ENCODE measurements at regions not wholly inside any gene's neighbourhood (a gene's known extent, or its start where the extent isn't known, plus 50 kb on each side); places are given as distances from the start of the nearest gene placed in this dataset.

DNA sequence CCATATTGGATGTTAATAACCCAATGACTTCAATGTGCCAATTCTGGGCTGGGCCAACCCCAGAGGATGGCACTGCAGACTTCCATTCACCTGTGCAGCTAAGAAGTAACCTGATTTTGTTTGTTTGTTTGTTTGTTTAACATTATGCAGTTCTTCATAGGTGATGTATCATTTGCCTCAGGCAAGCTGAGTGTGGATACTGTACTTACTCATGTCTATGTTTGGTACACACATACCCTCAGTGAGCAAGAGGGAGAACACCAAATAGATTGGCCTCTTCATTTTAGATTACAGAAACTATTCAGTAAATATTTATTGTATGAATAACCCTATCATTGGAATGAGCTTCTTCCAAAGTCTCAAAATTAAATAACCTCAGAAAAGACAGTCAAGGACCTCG lies 180.2 kb upstream of the SMC2 start:
- TF ChIP-seq FOSL1 (IDR thresholded peaks at IDR 0.05; ENCODE audit: insufficient read depth, low read depth, low read length) = no peak
- TF ChIP-seq, protein P1, sequence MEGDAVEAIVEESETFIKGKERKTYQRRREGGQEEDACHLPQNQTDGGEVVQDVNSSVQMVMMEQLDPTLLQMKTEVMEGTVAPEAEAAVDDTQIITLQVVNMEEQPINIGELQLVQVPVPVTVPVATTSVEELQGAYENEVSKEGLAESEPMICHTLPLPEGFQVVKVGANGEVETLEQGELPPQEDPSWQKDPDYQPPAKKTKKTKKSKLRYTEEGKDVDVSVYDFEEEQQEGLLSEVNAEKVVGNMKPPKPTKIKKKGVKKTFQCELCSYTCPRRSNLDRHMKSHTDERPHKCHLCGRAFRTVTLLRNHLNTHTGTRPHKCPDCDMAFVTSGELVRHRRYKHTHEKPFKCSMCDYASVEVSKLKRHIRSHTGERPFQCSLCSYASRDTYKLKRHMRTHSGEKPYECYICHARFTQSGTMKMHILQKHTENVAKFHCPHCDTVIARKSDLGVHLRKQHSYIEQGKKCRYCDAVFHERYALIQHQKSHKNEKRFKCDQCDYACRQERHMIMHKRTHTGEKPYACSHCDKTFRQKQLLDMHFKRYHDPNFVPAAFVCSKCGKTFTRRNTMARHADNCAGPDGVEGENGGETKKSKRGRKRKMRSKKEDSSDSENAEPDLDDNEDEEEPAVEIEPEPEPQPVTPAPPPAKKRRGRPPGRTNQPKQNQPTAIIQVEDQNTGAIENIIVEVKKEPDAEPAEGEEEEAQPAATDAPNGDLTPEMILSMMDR (IDR thresholded peaks at IDR 0.05; ENCODE audit: control extremely low read depth in 1 of 3, insufficient read depth in 1 of 3, low read depth in 1 of 3, low read length in 3 of 3) = no peak
- TF ChIP-seq CEBPB (IDR thresholded peaks at IDR 0.05; ENCODE audit: low read depth, low read length) = no peak
- no peak for TF ChIP-seq GABPA (IDR thresholded peaks at IDR 0.05; ENCODE audit: borderline replicate concordance, insufficient read depth, low read length)
- TF ChIP-seq, protein P2, sequence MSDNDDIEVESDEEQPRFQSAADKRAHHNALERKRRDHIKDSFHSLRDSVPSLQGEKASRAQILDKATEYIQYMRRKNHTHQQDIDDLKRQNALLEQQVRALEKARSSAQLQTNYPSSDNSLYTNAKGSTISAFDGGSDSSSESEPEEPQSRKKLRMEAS (IDR thresholded peaks at IDR 0.05) = no peak
- no peak for TF ChIP-seq TBP (IDR thresholded peaks at IDR 0.05; ENCODE audit: low read depth, low read length)
- TF ChIP-seq, protein P3, sequence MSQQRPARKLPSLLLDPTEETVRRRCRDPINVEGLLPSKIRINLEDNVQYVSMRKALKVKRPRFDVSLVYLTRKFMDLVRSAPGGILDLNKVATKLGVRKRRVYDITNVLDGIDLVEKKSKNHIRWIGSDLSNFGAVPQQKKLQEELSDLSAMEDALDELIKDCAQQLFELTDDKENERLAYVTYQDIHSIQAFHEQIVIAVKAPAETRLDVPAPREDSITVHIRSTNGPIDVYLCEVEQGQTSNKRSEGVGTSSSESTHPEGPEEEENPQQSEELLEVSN (IDR thresholded peaks at IDR 0.05) = no peak
- no peak for TF ChIP-seq TAF1 (IDR thresholded peaks at IDR 0.05; ENCODE audit: low read depth, low read length)
- TF ChIP-seq CTBP2 (IDR thresholded peaks at IDR 0.05; ENCODE audit: borderline replicate concordance, insufficient read depth, insufficient read length, low read length) = no peak
